ENCODE measurements at regions not wholly inside any gene's neighbourhood (a gene's known extent, or its start where the extent isn't known, plus 50 kb on each side); places are given as distances from the start of the nearest gene placed in this dataset.

DNA sequence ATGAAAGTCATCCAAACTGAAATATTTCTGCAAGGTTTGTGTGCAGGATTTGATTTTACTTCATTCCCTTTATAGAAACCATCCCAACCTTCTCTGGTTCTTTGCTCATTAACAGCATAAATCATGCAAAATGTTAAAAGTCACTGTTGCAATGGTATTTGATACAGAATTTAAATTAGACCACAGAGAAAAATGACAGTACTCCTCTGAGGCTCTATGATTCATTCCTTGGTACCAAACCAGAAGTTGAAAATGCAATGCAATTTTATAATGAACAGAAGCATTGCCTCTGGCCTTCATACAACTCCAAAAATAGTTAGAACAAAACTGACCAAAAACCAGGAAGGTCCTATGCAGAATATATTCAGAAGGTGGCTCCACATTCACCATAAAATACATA is 607.1 kb downstream of the TLE1 start:
- TF ChIP-seq, protein P1, sequence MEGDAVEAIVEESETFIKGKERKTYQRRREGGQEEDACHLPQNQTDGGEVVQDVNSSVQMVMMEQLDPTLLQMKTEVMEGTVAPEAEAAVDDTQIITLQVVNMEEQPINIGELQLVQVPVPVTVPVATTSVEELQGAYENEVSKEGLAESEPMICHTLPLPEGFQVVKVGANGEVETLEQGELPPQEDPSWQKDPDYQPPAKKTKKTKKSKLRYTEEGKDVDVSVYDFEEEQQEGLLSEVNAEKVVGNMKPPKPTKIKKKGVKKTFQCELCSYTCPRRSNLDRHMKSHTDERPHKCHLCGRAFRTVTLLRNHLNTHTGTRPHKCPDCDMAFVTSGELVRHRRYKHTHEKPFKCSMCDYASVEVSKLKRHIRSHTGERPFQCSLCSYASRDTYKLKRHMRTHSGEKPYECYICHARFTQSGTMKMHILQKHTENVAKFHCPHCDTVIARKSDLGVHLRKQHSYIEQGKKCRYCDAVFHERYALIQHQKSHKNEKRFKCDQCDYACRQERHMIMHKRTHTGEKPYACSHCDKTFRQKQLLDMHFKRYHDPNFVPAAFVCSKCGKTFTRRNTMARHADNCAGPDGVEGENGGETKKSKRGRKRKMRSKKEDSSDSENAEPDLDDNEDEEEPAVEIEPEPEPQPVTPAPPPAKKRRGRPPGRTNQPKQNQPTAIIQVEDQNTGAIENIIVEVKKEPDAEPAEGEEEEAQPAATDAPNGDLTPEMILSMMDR (optimal IDR thresholded peaks at IDR 0.05 in 1 of 3, IDR thresholded peaks at IDR 0.05 in 1 of 3, conservative IDR thresholded peaks at IDR 0.05 in 1 of 3; ENCODE audit: extremely low read depth in 1 of 3, insufficient read depth in 2 of 3, low read length in 3 of 3): no peak
- no peak for TF ChIP-seq EZH2 (IDR thresholded peaks at IDR 0.05; ENCODE audit: low read length)
